HUDEP-2 (cell line): ENCODE measurements at regions not wholly inside any gene's neighbourhood (a gene's known extent, or its start where the extent isn't known, plus 50 kb on each side); places are given as distances from the start of the nearest gene placed in this dataset.
A peak's percentile ranks its signal among the peaks of the same experiment; 100 is the strongest.
"Not testable (repeated sequence)": the region's sequence is repeated elsewhere in the genome, so short reads cannot be mapped to it uniquely, and the experiment has no call there.

Source experiments
- DNase-seq, 76 experiments: peaks; one replicate each; lab custom pipeline; 2025; ENCODE audit not compliant: unreplicated experiment in 76 of 76; lab: John Stamatoyannopoulos, UW

- DNase-seq = peak in 63 of 76 experiments; percentile 6 to 90 (median 47)
Observed at GRCh38 chr9:32884482-32884881, 101.1 kb downstream of the TMEM215 start.

GRCh38 chr9:32886021-32886420 is 102.7 kb downstream of the TMEM215 start:
- peak in 64 of 76 experiments; percentile 5 to 79 (median 51) for DNase-seq

- not testable (repeated sequence) for DNase-seq
Observed at GRCh38 chr9:32894485-32894884, 106.9 kb downstream of the APTX start.

GRCh38 chr9:32899181-32899580 is 102.2 kb downstream of the APTX start:
- peak in 38 of 76 experiments; percentile 4 to 72 (median 26) for DNase-seq

GRCh38 chr9:32899761-32900160 is 101.7 kb downstream of the APTX start:
- DNase-seq = no peak

GRCh38 chr9:32906213-32906612 is 95.2 kb downstream of the APTX start:
- no peak for DNase-seq

GRCh38 chr9:32915802-32916201 is 85.6 kb downstream of the APTX start:
- no peak for DNase-seq

GRCh38 chr9:32918628-32919027 is 82.8 kb downstream of the APTX start:
- DNase-seq = no peak
